ENCODE measurements at regions not wholly inside any gene's neighbourhood (a gene's known extent, or its start where the extent isn't known, plus 50 kb on each side); places are given as distances from the start of the nearest gene placed in this dataset.

GRCh38 chr11:95353706-95354105, 122.7 kb upstream of the SESN3 start:
- Histone ChIP-seq H3K27me3 (no peaks in the 10 kb centered on the region), H3K4me1 (ENCODE audit: low read depth) (no peaks in the 10 kb centered on the region), H3K36me3 (no peaks in the 10 kb centered on the region), H3K9me3 (ENCODE audit: low read depth) (no peaks in the 10 kb centered on the region), H3K4me3 (no peak overlapping the region), H3K27ac (no peak overlapping the region)
- TF ChIP-seq CTCF (IDR thresholded peaks at IDR 0.05; ENCODE audit: low read depth, low read length) = no peak
- DNase-seq (ENCODE audit: low read depth in 1 of 2, low spot score in 1 of 2) = no peak

GRCh38 chr11:95352733-95353346, 121.8 kb upstream of the SESN3 start:
- Histone ChIP-seq H3K27me3 (no peaks in the 10 kb centered on the region), H3K4me3 (no peak overlapping the region), H3K4me1 (ENCODE audit: low read depth) (no peaks in the 10 kb centered on the region), H3K9me3 (ENCODE audit: low read depth) (no peaks in the 10 kb centered on the region), H3K36me3 (no peaks in the 10 kb centered on the region), H3K27ac (no peak overlapping the region)
- TF ChIP-seq CTCF (IDR thresholded peaks at IDR 0.05; ENCODE audit: low read depth, low read length) = no peak
- no peak for DNase-seq (ENCODE audit: low read depth in 1 of 2, low spot score in 1 of 2)

DNA sequence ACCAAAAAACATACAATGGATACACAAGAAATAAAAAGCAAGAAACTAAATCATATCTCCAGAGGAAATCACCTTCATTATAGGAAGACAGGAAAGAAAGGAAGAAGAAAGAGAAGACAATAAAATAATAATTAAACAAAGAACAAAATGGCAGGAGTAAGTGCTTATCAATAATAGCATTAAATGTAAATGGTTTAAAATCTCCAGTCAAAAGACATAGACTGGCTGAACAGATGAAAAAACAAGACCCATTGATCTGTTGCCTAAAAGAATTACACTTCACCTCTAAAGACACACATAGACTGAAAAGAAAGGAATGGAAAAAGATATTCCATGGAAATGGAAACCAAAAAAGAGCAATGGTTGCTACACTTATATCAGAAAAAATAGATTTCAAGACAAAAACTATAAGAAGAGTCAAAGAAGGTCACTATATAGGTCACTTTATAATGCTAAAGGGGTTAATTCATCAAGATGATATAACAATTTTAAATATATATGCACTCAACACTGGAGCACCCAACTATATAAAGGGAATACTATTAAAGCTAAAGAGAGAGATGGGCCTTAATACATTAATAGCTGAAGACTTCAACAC, 118.4 kb upstream of the SESN3 start:
- Histone ChIP-seq H3K36me3 (no peaks in the 10 kb centered on the region), H3K4me3 (no peak overlapping the region), H3K27ac (no peak overlapping the region), H3K27me3 (no peaks in the 10 kb centered on the region), H3K9me3 (ENCODE audit: low read depth) (no peaks in the 10 kb centered on the region), H3K4me1 (ENCODE audit: low read depth) (no peaks in the 10 kb centered on the region)
- no peak for TF ChIP-seq CTCF (IDR thresholded peaks at IDR 0.05; ENCODE audit: low read depth, low read length)
- DNase-seq (ENCODE audit: low read depth in 1 of 2, low spot score in 1 of 2) = no peak

GRCh38 chr11:95346265-95346664, 115.3 kb upstream of the SESN3 start:
- no peaks in the 10 kb centered on the region for H3K9me3 ChIP-seq (ENCODE audit: low read depth)
- no peak for TF ChIP-seq CTCF (IDR thresholded peaks at IDR 0.05; ENCODE audit: low read depth, low read length)
- no peak for DNase-seq (ENCODE audit: low read depth in 1 of 2, low spot score in 1 of 2)

DNA sequence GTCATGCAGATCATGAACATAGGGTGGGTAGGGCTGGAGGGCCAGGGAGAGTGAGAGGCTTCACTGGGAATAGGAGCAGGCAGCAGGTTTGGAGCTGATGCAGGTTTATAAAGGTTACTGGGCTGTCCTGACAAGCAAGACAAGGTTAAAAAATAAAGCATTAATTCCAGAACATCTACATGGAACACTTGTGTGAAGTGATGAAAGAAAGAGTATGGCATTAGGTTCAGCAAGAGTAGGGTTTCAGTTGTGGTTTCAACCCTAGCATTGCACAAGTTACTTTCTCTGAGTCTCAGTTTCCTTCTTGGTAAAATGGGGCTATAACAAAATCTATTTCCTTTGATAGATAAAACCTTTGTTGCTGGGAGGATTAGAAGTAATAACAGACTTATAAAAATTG, 114.6 kb upstream of the SESN3 start:
- H3K4me1 ChIP-seq (ENCODE audit: low read depth) = no peaks in the 10 kb centered on the region
- no peaks in the 10 kb centered on the region for H3K9me3 ChIP-seq (ENCODE audit: low read depth)
- H3K27ac ChIP-seq = no peak overlapping the region
- H3K27me3 ChIP-seq = no peaks in the 10 kb centered on the region
- no peaks in the 10 kb centered on the region for H3K36me3 ChIP-seq
- no peak overlapping the region for H3K4me3 ChIP-seq
- no peak for DNase-seq (ENCODE audit: low read depth in 1 of 2, low spot score in 1 of 2)
- TF ChIP-seq CTCF (IDR thresholded peaks at IDR 0.05; ENCODE audit: low read depth, low read length) = no peak

More at GRCh38 chr11:95346265-95346664, 115.3 kb upstream of the SESN3 start:
- no peaks in the 10 kb centered on the region for H3K27me3 ChIP-seq
- H3K36me3 ChIP-seq = no peaks in the 10 kb centered on the region
- no peak overlapping the region for H3K27ac ChIP-seq
- H3K4me1 ChIP-seq (ENCODE audit: low read depth) = no peaks in the 10 kb centered on the region
- H3K4me3 ChIP-seq = no peak overlapping the region
